WTC11 (cell line): ENCODE measurements at regions not wholly inside any gene's neighbourhood (a gene's known extent, or its start where the extent isn't known, plus 50 kb on each side); places are given as distances from the start of the nearest gene placed in this dataset.

Experiments used
- ATAC-seq: fragments of 200-7000 bp; cut with Tn5 transposase; 2 replicates; pipeline ENCODE4 v1.10.0; 2021; ENCODE audit warnings: mild to moderate bottlenecking, moderate library complexity
- CTCF ChIA-PET: fragments of 300-600 bp; sonication (Branson Sonifier 250); formaldehyde crosslinking; loops from one replicate; lab custom pipeline; 2021; ENCODE audit warnings: antibody characterized with exemption; lab: Charles Lee
- POLR2A ChIA-PET: fragments of 350-600 bp; sonication (Branson Sonifier 250); formaldehyde crosslinking; loops from one replicate; lab custom pipeline; 2021; ENCODE audit warnings: antibody characterized with exemption; lab: Charles Lee
- DNase-seq: peaks from one replicate; pipeline ENCODE4 v3.0.0; 2021; ENCODE audit warnings: low spot score
- H3K27ac Mint-ChIP-seq: 2 replicates; pipeline ENCODE4 v1.8.0; 2021; ENCODE audit warnings: mixed read lengths
- H3K27me3 Mint-ChIP-seq: 2 replicates; pipeline ENCODE4 v1.8.0; 2021; ENCODE audit warnings: low read depth, mild to moderate bottlenecking, moderate library complexity, mixed read lengths
- H3K36me3 Mint-ChIP-seq: 2 replicates; pipeline ENCODE4 v1.8.0; 2021; ENCODE audit warnings: mixed read lengths
- H3K4me1 Mint-ChIP-seq: 2 replicates; pipeline ENCODE4 v1.8.0; 2022; ENCODE audit warnings: mixed read lengths
- H3K4me3 Mint-ChIP-seq: 2 replicates; pipeline ENCODE4 v1.8.0; 2021; ENCODE audit warnings: mild to moderate bottlenecking, moderate library complexity, mixed read lengths
- H3K9me3 Mint-ChIP-seq: 2 replicates; pipeline ENCODE4 v1.8.0; 2021; ENCODE audit warnings: mixed read lengths
- CREM ChIP-seq: sonication (generic); formaldehyde crosslinking; IDR thresholded peaks from 2 replicates; pipeline ENCODE4 v1.8.1; 2022; ENCODE audit warnings: mild to moderate bottlenecking, missing genetic modification reagents, moderate library complexity
- ETV6 ChIP-seq: sonication (generic); formaldehyde crosslinking; IDR thresholded peaks from 2 replicates; pipeline ENCODE4 v1.8.1; 2022; ENCODE audit warnings: mild to moderate bottlenecking, missing genetic modification reagents
- GTF2I ChIP-seq: fragments of 250-450 bp; sonication (Bioruptor Pico); conservative IDR thresholded peaks from 2 replicates; pipeline ENCODE4 v1.4.0; 2021; ENCODE audit warnings: mild to moderate bottlenecking
- KAT7 ChIP-seq: sonication (generic); formaldehyde crosslinking; IDR thresholded peaks from 2 replicates; pipeline ENCODE4 v1.8.1; 2023; ENCODE audit warnings: missing genetic modification reagents, mild to moderate bottlenecking, borderline replicate concordance
- PRRX2 ChIP-seq: fragments of 250-450 bp; sonication (Bioruptor Pico); IDR thresholded peaks from 2 replicates; pipeline ENCODE4 v1.8.0; 2021; ENCODE audit warnings: mild to moderate bottlenecking
- SMAD3 ChIP-seq: sonication (generic); formaldehyde crosslinking; IDR thresholded peaks from 2 replicates; pipeline ENCODE4 v1.8.0; 2022; ENCODE audit warnings: missing genetic modification reagents, mild to moderate bottlenecking, borderline replicate concordance
- SMAD4 ChIP-seq: sonication (generic); formaldehyde crosslinking; IDR thresholded peaks from 2 replicates; pipeline ENCODE4 v1.8.0; 2022; ENCODE audit warnings: mild to moderate bottlenecking, missing genetic modification reagents
- ZNF396 ChIP-seq: fragments of 250-450 bp; sonication (Bioruptor Pico); IDR thresholded peaks from 2 replicates; pipeline ENCODE4 v1.8.0; 2021; ENCODE audit warnings: mild to moderate bottlenecking, moderate library complexity, borderline replicate concordance
- ZNF671 ChIP-seq: fragments of 250-450 bp; sonication (Bioruptor Pico); IDR thresholded peaks from 2 replicates; pipeline ENCODE4 v1.8.0; 2021; ENCODE audit warnings: mild to moderate bottlenecking
- TF ChIP-seq, protein P1 (sequence below): sonication (generic); formaldehyde crosslinking; IDR thresholded peaks from 2 replicates; pipeline ENCODE4 v1.8.0; 2023; ENCODE audit warnings: mild to moderate bottlenecking, missing genetic modification reagents
- TF ChIP-seq, protein P2 (sequence below): fragments of 250-450 bp; sonication (Bioruptor Pico); conservative IDR thresholded peaks from 2 replicates; pipeline ENCODE4 v1.9.0; 2021; ENCODE audit warnings: mild to moderate bottlenecking
- TF ChIP-seq, protein P3 (sequence below): fragments of 250-450 bp; sonication (Bioruptor Pico); IDR thresholded peaks from 2 replicates; pipeline ENCODE4 v2.1.2; 2022; ENCODE audit warnings: mild to moderate bottlenecking, moderate library complexity
- TF ChIP-seq, protein P4 (sequence below): sonication (generic); formaldehyde crosslinking; conservative IDR thresholded peaks from 2 replicates; pipeline ENCODE4 v1.8.1; 2023; ENCODE audit warnings: mild to moderate bottlenecking, low read depth, missing genetic modification reagents, moderate library complexity

DNA sequence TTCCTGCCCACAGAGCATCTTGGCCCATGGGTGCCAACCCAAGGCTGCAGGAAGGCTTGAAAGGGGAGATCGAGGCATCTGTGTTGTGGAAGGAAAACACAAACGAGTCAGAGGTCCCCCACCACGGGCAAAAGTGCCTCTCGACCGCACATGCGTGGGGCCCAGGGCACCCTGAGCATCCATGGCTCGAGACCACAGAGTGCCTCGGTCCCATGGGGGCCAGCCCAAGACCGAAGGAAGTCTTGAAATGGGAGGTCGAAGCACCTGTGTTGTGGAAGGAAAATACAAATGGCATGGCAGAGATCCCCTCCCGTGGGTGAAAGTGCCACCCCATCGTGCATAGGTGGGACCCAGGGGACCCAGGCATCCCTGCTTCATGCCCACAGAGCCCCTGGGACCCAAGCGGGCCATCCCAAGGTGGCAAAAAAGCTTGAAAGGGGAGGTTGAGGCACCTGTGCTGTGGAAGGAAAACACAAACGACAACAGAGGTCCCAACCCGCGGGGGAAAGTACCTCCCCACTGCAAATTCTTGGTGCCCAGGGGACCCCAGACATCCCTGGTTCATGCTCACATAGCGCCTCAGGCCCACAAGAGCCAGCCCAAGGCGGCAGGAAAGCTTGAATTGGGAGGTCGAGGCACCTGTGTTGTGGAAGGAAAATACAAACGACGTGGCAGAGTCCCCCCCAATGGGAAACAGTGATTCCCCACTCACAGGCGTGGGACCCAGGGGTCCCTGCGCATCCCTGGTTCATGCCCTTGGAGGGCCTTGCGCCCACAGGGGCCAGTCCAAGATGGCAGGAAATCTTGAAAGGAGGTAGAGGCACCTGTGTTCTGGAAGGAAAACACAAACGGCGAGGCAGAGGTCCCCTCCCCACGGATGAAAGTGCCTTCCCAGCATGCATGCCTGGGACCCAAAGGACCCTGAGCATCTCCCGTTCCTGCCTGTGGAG lies 373.0 kb downstream of the ALG10 start (continued):
- TF ChIP-seq, protein P1, sequence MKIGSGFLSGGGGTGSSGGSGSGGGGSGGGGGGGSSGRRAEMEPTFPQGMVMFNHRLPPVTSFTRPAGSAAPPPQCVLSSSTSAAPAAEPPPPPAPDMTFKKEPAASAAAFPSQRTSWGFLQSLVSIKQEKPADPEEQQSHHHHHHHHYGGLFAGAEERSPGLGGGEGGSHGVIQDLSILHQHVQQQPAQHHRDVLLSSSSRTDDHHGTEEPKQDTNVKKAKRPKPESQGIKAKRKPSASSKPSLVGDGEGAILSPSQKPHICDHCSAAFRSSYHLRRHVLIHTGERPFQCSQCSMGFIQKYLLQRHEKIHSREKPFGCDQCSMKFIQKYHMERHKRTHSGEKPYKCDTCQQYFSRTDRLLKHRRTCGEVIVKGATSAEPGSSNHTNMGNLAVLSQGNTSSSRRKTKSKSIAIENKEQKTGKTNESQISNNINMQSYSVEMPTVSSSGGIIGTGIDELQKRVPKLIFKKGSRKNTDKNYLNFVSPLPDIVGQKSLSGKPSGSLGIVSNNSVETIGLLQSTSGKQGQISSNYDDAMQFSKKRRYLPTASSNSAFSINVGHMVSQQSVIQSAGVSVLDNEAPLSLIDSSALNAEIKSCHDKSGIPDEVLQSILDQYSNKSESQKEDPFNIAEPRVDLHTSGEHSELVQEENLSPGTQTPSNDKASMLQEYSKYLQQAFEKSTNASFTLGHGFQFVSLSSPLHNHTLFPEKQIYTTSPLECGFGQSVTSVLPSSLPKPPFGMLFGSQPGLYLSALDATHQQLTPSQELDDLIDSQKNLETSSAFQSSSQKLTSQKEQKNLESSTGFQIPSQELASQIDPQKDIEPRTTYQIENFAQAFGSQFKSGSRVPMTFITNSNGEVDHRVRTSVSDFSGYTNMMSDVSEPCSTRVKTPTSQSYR = no peak
- no peak for TF ChIP-seq CREM
- TF ChIP-seq SMAD3 (CRISPR knock-in tag) = no peak

DNA sequence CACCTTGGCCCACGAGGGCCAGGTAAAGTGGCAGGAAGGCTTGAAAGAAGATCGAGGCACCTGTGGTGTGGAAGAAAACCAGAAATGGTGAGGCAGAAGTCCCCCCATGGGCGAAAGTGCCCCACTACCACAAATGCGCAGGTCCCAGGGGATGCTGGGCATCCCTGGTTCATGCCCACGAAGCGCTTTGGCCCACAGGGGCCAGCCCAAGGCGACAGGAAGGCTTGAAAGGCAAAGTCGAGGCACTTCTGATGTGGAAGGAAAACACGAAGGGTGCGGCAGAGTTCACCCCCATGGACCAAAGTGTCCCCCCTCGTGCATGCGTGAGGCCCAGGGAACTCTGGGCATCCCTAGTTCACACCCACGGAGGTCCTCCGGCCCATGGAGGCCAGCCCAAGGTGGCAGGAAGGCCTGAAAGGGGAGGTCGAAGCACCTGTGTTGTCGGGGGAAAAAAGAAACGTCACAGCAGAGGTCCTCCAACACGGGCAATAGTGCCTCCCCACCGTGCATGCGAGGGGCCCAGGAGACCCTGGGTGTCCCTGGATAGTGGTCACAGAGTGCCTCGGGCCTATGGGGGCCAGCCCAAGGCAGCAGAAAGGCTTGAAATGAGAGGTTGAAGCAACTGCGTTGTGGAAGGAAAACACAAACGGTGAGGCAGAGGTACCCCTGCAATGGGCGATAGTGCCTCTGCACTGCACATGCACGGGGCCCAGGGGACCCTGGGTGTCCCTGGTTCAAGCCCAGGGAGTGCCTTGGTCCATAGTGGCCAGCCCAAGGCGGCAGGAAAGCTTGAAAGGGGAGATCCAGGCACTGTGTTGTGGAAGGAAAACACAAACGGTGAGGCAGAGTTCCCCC lies 373.9 kb downstream of the ALG10 start:
- ChIA-PET CTCF (no interaction called here), POLR2A (no interaction called here)
- peaks cover 4% of the 10 kb centered on the region for H3K27me3 Mint-ChIP-seq
- DNase-seq (no peak), ATAC-seq (no peak)
- H3K27ac Mint-ChIP-seq = no peak overlapping the region
- H3K4me1 Mint-ChIP-seq = no peaks in the 10 kb centered on the region
- peaks cover 61% of the 10 kb centered on the region for H3K36me3 Mint-ChIP-seq
- peaks cover 47% of the 10 kb centered on the region for H3K9me3 Mint-ChIP-seq
- H3K4me3 Mint-ChIP-seq = no peak overlapping the region
- TF ChIP-seq GTF2I (CRISPR knock-in tag) (no peak), SMAD4 (CRISPR knock-in tag) (no peak), PRRX2 (CRISPR knock-in tag) (no peak), ZNF671 (no peak), ZNF396 (CRISPR knock-in tag) (no peak), KAT7 (CRISPR knock-in tag) (no peak), ETV6 (CRISPR knock-in tag) (no peak)
- TF ChIP-seq, protein P2, sequence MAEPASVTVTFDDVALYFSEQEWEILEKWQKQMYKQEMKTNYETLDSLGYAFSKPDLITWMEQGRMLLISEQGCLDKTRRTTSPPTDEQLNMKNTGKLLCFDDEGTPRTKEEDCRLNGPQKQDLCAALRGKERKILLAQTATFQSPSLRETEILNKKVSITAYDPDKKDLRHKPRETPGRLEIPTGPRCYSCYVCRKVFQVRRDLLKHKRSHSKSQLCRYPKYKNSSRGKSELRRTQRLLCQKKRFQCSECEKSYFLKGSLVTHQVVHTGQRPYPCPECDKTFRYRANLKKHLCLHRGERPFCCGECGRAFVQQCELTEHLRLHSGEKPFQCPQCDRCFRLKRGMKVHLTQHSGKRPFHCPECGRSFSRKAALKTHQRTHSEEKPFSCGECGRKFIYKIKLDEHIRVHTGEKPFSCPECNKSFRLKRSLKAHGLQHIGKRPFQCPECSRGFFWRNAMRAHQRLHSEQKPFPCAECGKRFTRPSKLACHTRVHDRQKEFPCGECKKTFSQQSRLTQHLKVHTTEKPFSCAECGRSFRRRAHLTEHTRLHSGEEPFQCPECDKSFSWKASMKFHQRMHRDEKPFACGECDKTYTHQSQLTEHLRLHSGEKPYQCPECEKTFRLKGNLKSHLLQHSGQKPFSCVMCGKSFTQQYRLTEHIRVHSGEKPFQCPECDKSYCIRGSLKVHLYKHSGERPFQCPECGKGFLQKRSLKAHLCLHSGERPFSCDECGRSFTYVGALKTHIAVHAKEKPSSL (CRISPR knock-in tag) = no peak
- TF ChIP-seq, protein P3, sequence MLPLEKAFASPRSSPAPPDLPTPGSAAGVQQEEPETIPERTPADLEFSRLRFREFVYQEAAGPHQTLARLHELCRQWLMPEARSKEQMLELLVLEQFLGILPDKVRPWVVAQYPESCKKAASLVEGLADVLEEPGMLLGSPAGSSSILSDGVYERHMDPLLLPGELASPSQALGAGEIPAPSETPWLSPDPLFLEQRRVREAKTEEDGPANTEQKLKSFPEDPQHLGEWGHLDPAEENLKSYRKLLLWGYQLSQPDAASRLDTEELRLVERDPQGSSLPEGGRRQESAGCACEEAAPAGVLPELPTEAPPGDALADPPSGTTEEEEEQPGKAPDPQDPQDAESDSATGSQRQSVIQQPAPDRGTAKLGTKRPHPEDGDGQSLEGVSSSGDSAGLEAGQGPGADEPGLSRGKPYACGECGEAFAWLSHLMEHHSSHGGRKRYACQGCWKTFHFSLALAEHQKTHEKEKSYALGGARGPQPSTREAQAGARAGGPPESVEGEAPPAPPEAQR = no peak
- TF ChIP-seq, protein P4, sequence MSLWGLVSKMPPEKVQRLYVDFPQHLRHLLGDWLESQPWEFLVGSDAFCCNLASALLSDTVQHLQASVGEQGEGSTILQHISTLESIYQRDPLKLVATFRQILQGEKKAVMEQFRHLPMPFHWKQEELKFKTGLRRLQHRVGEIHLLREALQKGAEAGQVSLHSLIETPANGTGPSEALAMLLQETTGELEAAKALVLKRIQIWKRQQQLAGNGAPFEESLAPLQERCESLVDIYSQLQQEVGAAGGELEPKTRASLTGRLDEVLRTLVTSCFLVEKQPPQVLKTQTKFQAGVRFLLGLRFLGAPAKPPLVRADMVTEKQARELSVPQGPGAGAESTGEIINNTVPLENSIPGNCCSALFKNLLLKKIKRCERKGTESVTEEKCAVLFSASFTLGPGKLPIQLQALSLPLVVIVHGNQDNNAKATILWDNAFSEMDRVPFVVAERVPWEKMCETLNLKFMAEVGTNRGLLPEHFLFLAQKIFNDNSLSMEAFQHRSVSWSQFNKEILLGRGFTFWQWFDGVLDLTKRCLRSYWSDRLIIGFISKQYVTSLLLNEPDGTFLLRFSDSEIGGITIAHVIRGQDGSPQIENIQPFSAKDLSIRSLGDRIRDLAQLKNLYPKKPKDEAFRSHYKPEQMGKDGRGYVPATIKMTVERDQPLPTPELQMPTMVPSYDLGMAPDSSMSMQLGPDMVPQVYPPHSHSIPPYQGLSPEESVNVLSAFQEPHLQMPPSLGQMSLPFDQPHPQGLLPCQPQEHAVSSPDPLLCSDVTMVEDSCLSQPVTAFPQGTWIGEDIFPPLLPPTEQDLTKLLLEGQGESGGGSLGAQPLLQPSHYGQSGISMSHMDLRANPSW = no peak
- TF ChIP-seq, protein P1 = no peak
